ENCODE measurements at regions not wholly inside any gene's neighbourhood (a gene's known extent, or its start where the extent isn't known, plus 50 kb on each side); places are given as distances from the start of the nearest gene placed in this dataset.
"Not testable (repeated sequence)": the region's sequence is repeated elsewhere in the genome, so short reads cannot be mapped to it uniquely, and the experiment has no call there.

- FAIRE-seq = no peak
- DNase-seq (ENCODE audit: insufficient read length, low spot score) = no peak
- peak; percentile 54 for TF ChIP-seq POLR2A (IDR thresholded peaks at IDR 0.05; ENCODE audit: low read depth, low read length)
Measured at GRCh38 chr21:35563885-35564451, 496.4 kb downstream of the SETD4 start.

DNA sequence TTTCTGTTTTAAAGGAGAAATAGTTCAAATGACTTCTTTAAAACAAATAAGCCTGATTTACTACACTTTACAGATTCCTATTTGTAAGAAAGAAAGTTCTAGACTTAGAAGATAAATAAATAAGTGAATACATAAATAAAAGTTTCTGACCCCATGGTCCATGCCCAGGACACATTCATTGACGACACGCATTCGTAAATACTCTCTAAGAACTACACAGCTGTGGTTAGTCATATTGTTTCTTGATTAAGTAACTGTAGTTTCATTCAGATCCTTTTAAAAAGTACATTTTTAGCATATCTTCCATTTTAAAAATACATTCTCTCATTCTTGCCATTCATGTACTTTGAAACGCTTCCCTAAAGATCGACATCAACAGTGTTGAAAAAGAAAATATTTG is 497.4 kb downstream of the SETD4 start:
- DNase-seq (ENCODE audit: insufficient read length, low spot score) = no peak
- no peak for FAIRE-seq
- TF ChIP-seq POLR2A (IDR thresholded peaks at IDR 0.05; ENCODE audit: low read depth, low read length) = no peak

- no peak for DNase-seq (ENCODE audit: insufficient read length, low spot score)
- no peak for FAIRE-seq
- TF ChIP-seq POLR2A (IDR thresholded peaks at IDR 0.05; ENCODE audit: low read depth, low read length) = no peak
Measured at GRCh38 chr21:35561116-35561515, 499.2 kb downstream of the SETD4 start.

GRCh38 chr21:35559829-35560225 is 500.5 kb downstream of the SETD4 start:
- no peak for TF ChIP-seq POLR2A (IDR thresholded peaks at IDR 0.05; ENCODE audit: low read depth, low read length)
- no peak for DNase-seq (ENCODE audit: insufficient read length, low spot score)
- FAIRE-seq = no peak

- peak; percentile 80 for DNase-seq (ENCODE audit: insufficient read length, low spot score)
- FAIRE-seq = no peak
Measured at GRCh38 chr21:35559128-35559828, 501.0 kb downstream of the SETD4 start.

GRCh38 chr21:35556536-35556935 is 503.8 kb downstream of the SETD4 start:
- DNase-seq (ENCODE audit: insufficient read length, low spot score) (no peak), FAIRE-seq (no peak)
- TF ChIP-seq POLR2A (IDR thresholded peaks at IDR 0.05; ENCODE audit: low read depth, low read length) = no peak

More at GRCh38 chr21:35559128-35559828, 501.0 kb downstream of the SETD4 start:
- no peak for TF ChIP-seq POLR2A (IDR thresholded peaks at IDR 0.05; ENCODE audit: low read depth, low read length)

DNA sequence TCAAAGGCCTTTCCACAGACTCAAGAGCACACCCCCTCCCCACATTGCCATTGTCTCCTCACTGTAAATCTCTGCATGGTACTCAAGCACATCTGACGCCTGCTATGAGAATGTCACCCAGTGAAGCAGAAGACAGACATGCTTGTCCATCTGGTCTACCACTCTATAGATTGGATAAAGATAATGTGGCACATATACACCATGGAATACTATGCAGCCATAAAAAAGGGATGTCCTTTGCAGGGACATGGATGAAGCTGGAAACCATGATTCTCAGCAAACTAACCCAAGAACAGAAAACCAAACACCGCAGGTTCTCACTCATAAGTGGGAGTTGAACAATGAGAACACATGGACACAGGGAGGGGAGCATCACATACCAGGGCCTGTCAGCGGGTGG is 503.4 kb upstream of the RUNX1 start:
- FAIRE-seq = not testable (repeated sequence)

DNA sequence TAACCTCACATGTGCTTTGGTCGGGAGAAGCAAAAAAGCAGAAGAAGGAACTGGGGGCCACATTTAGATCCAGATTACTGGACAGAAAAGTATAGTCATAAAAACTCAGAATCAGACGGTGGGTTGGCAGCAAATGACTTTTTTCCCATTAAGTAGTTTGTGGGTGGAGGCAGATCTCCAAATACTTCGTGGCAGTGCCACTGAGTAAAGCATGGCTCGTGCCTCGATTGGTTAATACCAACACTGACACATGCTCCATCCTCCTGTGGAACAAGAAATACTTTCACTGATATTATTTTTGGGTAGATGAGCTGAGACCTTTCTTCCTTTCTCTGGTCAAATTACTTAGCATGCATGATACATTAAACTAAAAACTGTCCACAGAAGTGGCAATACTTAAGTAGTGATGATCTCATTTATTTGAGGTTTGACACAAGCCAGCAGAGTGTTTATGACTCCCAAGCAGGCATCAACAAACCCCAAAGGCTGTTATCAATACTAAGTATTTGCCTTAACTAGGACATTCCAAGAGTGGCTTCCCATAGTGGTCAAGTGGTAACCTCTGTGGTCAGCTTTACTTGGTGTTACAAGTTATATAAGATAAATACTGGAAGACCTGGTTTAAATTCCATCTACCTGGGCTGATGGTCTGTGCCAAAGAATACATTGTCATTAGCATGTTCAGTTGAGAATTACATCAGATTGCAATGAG is 500.0 kb upstream of the RUNX1 start:
- DNase-seq (ENCODE audit: insufficient read length, low spot score) (no peak), FAIRE-seq (no peak)
- TF ChIP-seq POLR2A (IDR thresholded peaks at IDR 0.05; ENCODE audit: low read depth, low read length) = no peak

More for the DNA sequence above, 503.4 kb upstream of the RUNX1 start:
- DNase-seq (ENCODE audit: insufficient read length, low spot score) = not testable (repeated sequence)

GRCh38 chr21:35547946-35548774 is 499.1 kb upstream of the RUNX1 start:
- no peak for TF ChIP-seq POLR2A (IDR thresholded peaks at IDR 0.05; ENCODE audit: low read depth, low read length)
- DNase-seq (ENCODE audit: insufficient read length, low spot score) (no peak), FAIRE-seq (no peak)

DNA sequence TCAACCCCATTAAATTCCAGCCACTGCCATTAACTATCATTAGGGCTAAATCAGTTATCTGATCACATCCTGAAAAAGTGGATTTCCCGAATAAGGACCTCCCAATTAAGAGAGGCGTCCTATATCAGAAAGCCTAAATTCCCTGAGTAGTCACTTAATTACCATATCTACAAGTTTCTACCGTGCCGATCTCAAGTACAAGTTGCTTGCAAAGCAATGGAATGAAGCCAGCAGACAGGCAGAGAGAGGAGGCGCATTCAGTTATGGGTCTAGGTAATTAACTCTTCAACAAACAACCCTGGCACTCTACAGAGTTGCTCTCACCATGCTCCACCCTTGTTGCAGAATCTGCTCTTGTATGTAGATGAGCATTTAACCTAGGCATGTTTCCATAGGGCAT is 494.6 kb upstream of the RUNX1 start:
- TF ChIP-seq POLR2A (IDR thresholded peaks at IDR 0.05; ENCODE audit: low read depth, low read length) = no peak
- no peak for DNase-seq (ENCODE audit: insufficient read length, low spot score)
- no peak for FAIRE-seq

DNA sequence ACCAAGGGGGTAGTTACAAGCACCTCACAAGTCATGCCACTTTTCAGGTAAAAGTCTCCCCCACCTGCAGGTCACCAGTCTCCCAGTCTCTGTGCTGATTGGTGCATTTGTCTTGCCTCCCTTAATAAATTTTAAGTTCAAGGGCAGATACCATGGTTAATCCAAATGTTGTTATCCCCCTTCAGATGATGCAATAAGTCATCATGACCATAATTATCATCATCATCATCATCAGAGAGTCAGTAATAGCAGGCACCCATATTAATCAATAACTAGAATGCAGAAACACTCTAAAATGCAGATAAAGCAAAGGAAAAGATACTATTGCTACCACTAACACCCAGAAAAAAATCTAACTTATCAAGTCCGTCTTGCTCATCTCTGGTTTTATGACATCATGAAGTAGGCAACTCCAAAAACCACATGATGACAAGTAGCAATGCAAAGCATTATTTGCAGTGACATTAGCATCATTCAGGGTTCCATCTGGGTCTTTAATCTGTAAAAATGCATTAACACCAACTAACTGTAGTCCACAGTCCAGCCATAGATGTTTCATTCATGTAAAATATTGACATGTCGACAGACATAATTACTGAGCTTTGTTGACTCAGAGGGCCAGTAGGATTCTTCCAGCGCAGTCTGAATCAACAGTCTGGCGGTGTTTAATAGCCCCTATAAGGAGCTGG is 492.0 kb upstream of the RUNX1 start:
- FAIRE-seq (no peak), DNase-seq (ENCODE audit: insufficient read length, low spot score) (no peak)
- TF ChIP-seq POLR2A (IDR thresholded peaks at IDR 0.05; ENCODE audit: low read depth, low read length) = no peak

GRCh38 chr21:35538386-35538785 is 489.3 kb upstream of the RUNX1 start:
- no peak for DNase-seq (ENCODE audit: insufficient read length, low spot score)
- FAIRE-seq = no peak
- TF ChIP-seq POLR2A (IDR thresholded peaks at IDR 0.05; ENCODE audit: low read depth, low read length) = no peak

- no peak for FAIRE-seq
- TF ChIP-seq POLR2A (IDR thresholded peaks at IDR 0.05; ENCODE audit: low read depth, low read length) = no peak
- DNase-seq (ENCODE audit: insufficient read length, low spot score) = no peak
Measured at GRCh38 chr21:35537604-35538003, 488.5 kb upstream of the RUNX1 start.
